Ishikawa (cell line): ENCODE measurements at regions not wholly inside any gene's neighbourhood (a gene's known extent, or its start where the extent isn't known, plus 50 kb on each side); places are given as distances from the start of the nearest gene placed in this dataset.

Experiments
- CEBPB ChIP-seq: IDR thresholded peaks from 2 replicates; pipeline ENCODE4 v1.6.1; 2012
- CREB1 ChIP-seq: IDR thresholded peaks from 2 replicates; pipeline ENCODE4 v1.6.1; 2012; ENCODE audit warnings: low read depth
- EGR1 ChIP-seq: IDR thresholded peaks from 2 replicates; pipeline ENCODE4 v1.6.1; 2012
- EP300 ChIP-seq: IDR thresholded peaks from 2 replicates; pipeline ENCODE4 v1.6.1; 2012; ENCODE audit warnings: borderline replicate concordance
- FOXM1 ChIP-seq: IDR thresholded peaks from 2 replicates; pipeline ENCODE4 v1.6.1; 2012; ENCODE audit warnings: low read depth, borderline replicate concordance
- NFIC ChIP-seq: IDR thresholded peaks from 2 replicates; pipeline ENCODE4 v1.6.1; 2012
- RAD21 ChIP-seq: IDR thresholded peaks from 2 replicates; pipeline ENCODE4 v1.6.1; 2012; ENCODE audit warnings: low read depth
- TAF1 ChIP-seq: IDR thresholded peaks from 2 replicates; pipeline ENCODE4 v1.6.1; 2012; ENCODE audit warnings: low read depth, mild to moderate bottlenecking
- TCF12 ChIP-seq: IDR thresholded peaks from 2 replicates; pipeline ENCODE4 v1.6.1; 2012; ENCODE audit warnings: low read depth
- TEAD4 ChIP-seq: IDR thresholded peaks from 2 replicates; pipeline ENCODE4 v1.6.1; 2012
- YY1 ChIP-seq: IDR thresholded peaks from 2 replicates; pipeline ENCODE4 v1.6.1; 2012; ENCODE audit warnings: low read depth
- ZBTB7A ChIP-seq: IDR thresholded peaks from 2 replicates; pipeline ENCODE4 v1.6.1; 2012; ENCODE audit warnings: low read depth
- TF ChIP-seq, protein P1 (sequence below): IDR thresholded peaks from 2 replicates; pipeline ENCODE4 v1.6.1; 2012; ENCODE audit warnings: low read depth, mild to moderate bottlenecking
- TF ChIP-seq, protein P2 (sequence below): IDR thresholded peaks from 2 replicates; pipeline ENCODE4 v1.6.1; 2012
- TF ChIP-seq, protein P3 (sequence below): IDR thresholded peaks from 2 replicates; pipeline ENCODE4 v1.6.1; 2012

DNA sequence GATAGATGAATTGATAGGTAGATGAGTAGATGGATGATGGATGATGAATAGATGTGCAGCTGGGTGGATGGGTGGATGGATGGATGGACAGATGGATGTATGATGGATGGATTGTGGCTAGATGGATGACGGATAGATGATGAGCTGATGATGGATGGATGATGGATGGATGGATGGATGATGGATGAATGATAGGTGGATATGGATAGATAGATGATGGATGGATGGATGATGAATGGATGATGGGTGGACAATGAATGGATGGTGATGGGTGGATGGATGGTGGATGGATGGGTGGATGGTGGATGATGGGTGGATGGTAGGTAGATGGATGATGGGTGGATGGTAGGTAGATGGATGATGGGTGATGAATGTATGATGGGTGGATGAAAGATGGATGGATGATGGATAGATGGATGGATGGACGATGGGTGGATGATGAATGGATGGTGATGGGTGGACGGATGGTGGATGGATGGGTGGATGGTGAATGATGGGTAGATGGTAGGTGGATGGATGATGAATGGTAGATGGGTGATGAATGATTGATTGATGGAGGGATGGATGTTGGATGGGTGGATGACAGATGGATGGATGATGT, 1261.7 kb downstream of the BRD1 start:
- TF ChIP-seq ZBTB7A (no peak), YY1 (no peak)
- TF ChIP-seq, protein P1, sequence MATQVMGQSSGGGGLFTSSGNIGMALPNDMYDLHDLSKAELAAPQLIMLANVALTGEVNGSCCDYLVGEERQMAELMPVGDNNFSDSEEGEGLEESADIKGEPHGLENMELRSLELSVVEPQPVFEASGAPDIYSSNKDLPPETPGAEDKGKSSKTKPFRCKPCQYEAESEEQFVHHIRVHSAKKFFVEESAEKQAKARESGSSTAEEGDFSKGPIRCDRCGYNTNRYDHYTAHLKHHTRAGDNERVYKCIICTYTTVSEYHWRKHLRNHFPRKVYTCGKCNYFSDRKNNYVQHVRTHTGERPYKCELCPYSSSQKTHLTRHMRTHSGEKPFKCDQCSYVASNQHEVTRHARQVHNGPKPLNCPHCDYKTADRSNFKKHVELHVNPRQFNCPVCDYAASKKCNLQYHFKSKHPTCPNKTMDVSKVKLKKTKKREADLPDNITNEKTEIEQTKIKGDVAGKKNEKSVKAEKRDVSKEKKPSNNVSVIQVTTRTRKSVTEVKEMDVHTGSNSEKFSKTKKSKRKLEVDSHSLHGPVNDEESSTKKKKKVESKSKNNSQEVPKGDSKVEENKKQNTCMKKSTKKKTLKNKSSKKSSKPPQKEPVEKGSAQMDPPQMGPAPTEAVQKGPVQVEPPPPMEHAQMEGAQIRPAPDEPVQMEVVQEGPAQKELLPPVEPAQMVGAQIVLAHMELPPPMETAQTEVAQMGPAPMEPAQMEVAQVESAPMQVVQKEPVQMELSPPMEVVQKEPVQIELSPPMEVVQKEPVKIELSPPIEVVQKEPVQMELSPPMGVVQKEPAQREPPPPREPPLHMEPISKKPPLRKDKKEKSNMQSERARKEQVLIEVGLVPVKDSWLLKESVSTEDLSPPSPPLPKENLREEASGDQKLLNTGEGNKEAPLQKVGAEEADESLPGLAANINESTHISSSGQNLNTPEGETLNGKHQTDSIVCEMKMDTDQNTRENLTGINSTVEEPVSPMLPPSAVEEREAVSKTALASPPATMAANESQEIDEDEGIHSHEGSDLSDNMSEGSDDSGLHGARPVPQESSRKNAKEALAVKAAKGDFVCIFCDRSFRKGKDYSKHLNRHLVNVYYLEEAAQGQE: no peak

DNA sequence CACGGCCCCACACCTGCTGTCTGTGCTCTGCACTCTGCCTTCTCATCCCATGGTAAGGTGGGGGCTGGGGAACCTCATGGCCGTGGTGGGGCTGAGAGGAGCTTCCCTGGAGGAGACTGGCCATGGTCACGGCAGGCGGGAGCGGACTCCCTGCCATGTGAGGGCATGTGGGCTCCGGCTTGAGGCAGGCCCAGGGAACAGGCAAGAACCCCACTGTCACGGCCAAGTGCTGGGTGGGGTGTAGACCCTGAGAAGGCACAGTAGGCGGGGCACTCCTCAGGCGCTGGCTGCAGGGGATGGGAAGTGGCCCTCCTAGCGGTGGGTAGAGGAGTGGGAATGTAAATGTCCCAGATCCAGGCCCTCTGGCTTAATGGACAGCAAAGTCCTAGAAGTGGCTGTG, 1262.7 kb downstream of the BRD1 start:
- TF ChIP-seq TAF1: no peak
- TF ChIP-seq TCF12: no peak
- TF ChIP-seq CEBPB: no peak
- no peak for TF ChIP-seq NFIC
- TF ChIP-seq YY1: no peak
- TF ChIP-seq CREB1: no peak
- no peak for TF ChIP-seq TEAD4
- no peak for TF ChIP-seq EGR1

DNA sequence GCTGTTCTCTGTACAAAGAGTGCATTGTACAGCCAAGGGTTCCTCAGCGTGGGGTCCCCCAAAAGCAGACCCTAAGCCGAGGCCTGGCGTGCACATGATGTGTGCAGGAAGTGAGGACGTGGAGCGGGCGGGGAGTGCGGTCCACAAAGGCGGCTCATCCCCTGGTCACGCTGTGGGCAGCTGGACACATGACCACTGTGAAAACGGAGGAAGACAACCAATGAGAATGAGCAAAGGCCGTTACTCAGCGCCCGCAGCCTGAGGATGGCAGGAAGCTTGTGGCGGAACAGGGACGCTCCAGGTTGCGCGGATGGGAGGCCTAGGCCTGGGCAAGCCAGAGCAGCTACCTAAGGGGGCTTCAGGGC, 1263.7 kb downstream of the BRD1 start:
- TF ChIP-seq TEAD4 (no peak), TAF1 (no peak), CEBPB (no peak), EP300 (no peak), TCF12 (no peak), EGR1 (no peak), CREB1 (no peak), ZBTB7A (no peak), YY1 (no peak), FOXM1 (no peak), NFIC (no peak)
- TF ChIP-seq, protein P2, sequence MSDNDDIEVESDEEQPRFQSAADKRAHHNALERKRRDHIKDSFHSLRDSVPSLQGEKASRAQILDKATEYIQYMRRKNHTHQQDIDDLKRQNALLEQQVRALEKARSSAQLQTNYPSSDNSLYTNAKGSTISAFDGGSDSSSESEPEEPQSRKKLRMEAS: no peak
- TF ChIP-seq, protein P1: no peak
- TF ChIP-seq, protein P3, sequence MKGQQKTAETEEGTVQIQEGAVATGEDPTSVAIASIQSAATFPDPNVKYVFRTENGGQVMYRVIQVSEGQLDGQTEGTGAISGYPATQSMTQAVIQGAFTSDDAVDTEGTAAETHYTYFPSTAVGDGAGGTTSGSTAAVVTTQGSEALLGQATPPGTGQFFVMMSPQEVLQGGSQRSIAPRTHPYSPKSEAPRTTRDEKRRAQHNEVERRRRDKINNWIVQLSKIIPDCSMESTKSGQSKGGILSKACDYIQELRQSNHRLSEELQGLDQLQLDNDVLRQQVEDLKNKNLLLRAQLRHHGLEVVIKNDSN: no peak

DNA sequence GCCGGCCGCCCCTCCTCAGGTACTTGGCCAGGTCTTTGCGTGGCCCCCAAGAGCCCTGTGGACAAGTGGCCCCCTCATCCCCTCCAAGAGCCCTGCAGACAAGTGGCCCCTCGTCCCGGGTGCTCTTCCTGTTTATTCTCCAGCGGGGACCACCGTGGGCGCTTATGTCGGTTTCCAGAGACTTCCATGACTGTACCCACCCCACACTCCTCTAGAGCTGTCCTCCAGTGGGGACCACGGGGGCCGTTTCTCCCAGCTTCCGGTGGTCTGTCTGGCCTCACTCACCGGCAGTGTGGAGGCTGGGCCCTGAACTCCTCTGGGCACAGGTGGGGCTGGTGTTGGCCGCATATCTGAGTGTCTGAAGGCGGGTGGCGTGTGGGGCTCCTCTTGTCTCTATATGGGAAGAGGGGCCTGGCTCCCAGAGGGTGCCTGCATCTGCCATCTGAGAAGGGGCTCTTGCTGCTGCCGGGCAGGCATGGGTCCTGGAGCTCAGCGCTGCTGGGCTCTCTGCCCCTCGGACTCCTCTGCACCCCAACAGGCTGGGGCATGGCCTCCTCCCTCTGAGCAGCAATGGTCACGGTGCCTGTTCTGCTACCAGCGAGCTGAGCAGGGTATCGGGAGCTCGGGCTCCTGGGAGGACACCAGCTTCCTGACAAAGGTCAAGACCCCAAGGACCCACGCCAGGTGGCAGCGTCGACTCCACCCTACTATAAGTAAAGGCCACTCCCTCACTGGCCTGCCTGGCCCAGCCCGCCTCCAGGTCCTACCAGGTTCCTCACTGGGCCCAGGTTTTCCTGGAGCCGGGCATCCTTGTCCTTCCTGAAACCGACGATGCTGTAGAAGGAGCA, 1264.3 kb downstream of the BRD1 start:
- TF ChIP-seq TCF12 (no peak), NFIC (no peak), YY1 (no peak), EP300 (no peak)
- TF ChIP-seq, protein P1: no peak

DNA sequence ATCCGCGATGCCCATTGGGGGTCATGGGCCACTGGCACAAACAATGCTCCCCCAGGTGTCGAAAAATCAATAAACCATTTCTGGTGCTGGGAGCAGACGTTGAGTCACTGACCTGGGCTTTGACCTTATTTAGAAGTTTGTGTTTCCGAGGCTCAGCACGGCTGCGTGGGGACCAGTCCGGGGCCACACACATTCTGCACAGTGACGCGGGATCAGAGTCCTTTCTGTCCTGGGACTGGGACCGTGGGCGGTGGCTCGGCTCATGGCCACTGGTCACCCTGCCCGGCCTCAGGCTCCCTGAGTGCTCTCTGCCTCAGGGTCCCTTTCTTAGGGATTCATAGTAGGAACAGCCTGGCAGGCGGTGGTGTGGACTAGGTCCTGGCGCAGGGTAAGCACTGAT, 1266.0 kb downstream of the BRD1 start:
- TF ChIP-seq TCF12 (no peak), EP300 (no peak), YY1 (no peak), TAF1 (no peak), FOXM1 (no peak)

DNA sequence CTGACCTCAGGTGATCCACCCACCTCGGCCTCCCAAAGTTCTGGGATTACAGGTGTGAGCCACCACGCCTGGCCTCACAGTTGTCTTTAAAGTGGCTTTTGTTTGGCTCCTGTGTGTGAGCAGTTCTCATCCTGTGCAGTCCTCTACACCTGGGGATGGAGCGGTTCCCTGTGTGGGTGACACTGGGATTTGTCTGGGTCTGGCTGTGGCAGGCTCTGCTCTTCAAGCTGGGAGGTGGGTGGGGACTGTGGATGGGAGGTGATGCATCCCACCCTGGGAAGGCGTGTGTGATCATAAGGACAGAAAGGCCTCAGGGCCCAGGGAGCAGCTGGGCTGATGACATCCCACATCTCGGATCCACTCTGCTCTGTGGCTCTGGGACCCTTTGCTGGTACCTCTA, 1266.8 kb downstream of the BRD1 start:
- TF ChIP-seq EGR1: no peak
- no peak for TF ChIP-seq CREB1
- no peak for TF ChIP-seq FOXM1
- TF ChIP-seq, protein P2: no peak
- TF ChIP-seq, protein P3: no peak
- no peak for TF ChIP-seq RAD21
- no peak for TF ChIP-seq NFIC
- TF ChIP-seq ZBTB7A: no peak
- TF ChIP-seq YY1: no peak
- TF ChIP-seq TAF1: no peak
- no peak for TF ChIP-seq EP300
- no peak for TF ChIP-seq TCF12
- TF ChIP-seq, protein P1: no peak
- TF ChIP-seq TEAD4: no peak
- TF ChIP-seq CEBPB: no peak
